ENCODE measurements at regions not wholly inside any gene's neighbourhood (a gene's known extent, or its start where the extent isn't known, plus 50 kb on each side); places are given as distances from the start of the nearest gene placed in this dataset.

GRCh38 chr1:177849579-177850290 lies 120.1 kb downstream of the SEC16B start:
- ATAC-seq: no peak
- intact Hi-C loops (cut with DNase I): loop anchor here (10.0 kb wide), 1 partner anchor 75 kb away; no protein-coding TSS in a partner anchor

GRCh38 chr1:177849130-177849529 lies 120.7 kb downstream of the SEC16B start:
- no peak for ATAC-seq
- no peak for DNase-seq (ENCODE audit: missing footprints)
- intact Hi-C loops (cut with DNase I): no loop called here

More at GRCh38 chr1:177849579-177850290, 120.1 kb downstream of the SEC16B start:
- DNase-seq (ENCODE audit: missing footprints): no peak

GRCh38 chr1:177848577-177848976 lies 121.3 kb downstream of the SEC16B start:
- intact Hi-C loops (cut with DNase I): no loop called here
- DNase-seq (ENCODE audit: missing footprints) (no peak), ATAC-seq (no peak)

- ATAC-seq (no peak), DNase-seq (ENCODE audit: missing footprints) (no peak)
- intact Hi-C loops (cut with DNase I): no loop called here
These were observed 122.0 kb downstream of the SEC16B start for GRCh38 chr1:177847843-177848242.

- intact Hi-C loops (cut with DNase I): no loop called here
- ATAC-seq (no peak), DNase-seq (ENCODE audit: missing footprints) (no peak)
These were observed 130.9 kb downstream of the SEC16B start for GRCh38 chr1:177838907-177839485.

GRCh38 chr1:177833631-177834030 lies 136.2 kb downstream of the SEC16B start:
- no peak for DNase-seq (ENCODE audit: missing footprints)
- no peak for ATAC-seq
- intact Hi-C loops (cut with DNase I): no loop called here

- DNase-seq (ENCODE audit: missing footprints) (no peak), ATAC-seq (no peak)
- intact Hi-C loops (cut with DNase I): no loop called here
These were observed 139.2 kb downstream of the SEC16B start for GRCh38 chr1:177830531-177831135.

- no peak for ATAC-seq
- no peak for DNase-seq (ENCODE audit: missing footprints)
- intact Hi-C loops (cut with DNase I): no loop called here
These were observed 144.5 kb downstream of the SEC16B start for GRCh38 chr1:177825276-177825901.

- intact Hi-C loops (cut with DNase I): no loop called here
- DNase-seq (ENCODE audit: missing footprints) (no peak), ATAC-seq (no peak)
These were observed 145.3 kb downstream of the SEC16B start for GRCh38 chr1:177824508-177824982.

GRCh38 chr1:177820213-177820612 lies 149.6 kb downstream of the SEC16B start:
- no peak for DNase-seq (ENCODE audit: missing footprints)
- ATAC-seq: no peak
- intact Hi-C loops (cut with DNase I): no loop called here

- intact Hi-C loops (cut with DNase I): no loop called here
- DNase-seq (ENCODE audit: missing footprints): no peak
- no peak for ATAC-seq
These were observed 151.7 kb downstream of the SEC16B start for GRCh38 chr1:177817937-177818875.

GRCh38 chr1:177812650-177813049 lies 157.2 kb downstream of the SEC16B start:
- DNase-seq (ENCODE audit: missing footprints): no peak
- intact Hi-C loops (cut with DNase I): no loop called here
- no peak for ATAC-seq

- DNase-seq (ENCODE audit: missing footprints) (no peak), ATAC-seq (no peak)
- intact Hi-C loops (cut with DNase I): no loop called here
These were observed 157.7 kb downstream of the SEC16B start for GRCh38 chr1:177812144-177812543.

GRCh38 chr1:177811429-177811828 lies 158.4 kb downstream of the SEC16B start:
- DNase-seq (ENCODE audit: missing footprints): no peak
- ATAC-seq: peak; percentile 28
- intact Hi-C loops (cut with DNase I): no loop called here

- DNase-seq (ENCODE audit: missing footprints) (no peak), ATAC-seq (no peak)
- intact Hi-C loops (cut with DNase I): no loop called here
These were observed 160.0 kb downstream of the SEC16B start for GRCh38 chr1:177809819-177810218.

GRCh38 chr1:177802304-177802703 lies 167.6 kb downstream of the SEC16B start:
- ATAC-seq: no peak

GRCh38 chr1:177801790-177802189 lies 168.1 kb downstream of the SEC16B start:
- intact Hi-C loops (cut with DNase I): no loop called here
- ATAC-seq (no peak), DNase-seq (ENCODE audit: missing footprints) (no peak)

More at GRCh38 chr1:177802304-177802703, 167.6 kb downstream of the SEC16B start:
- no peak for DNase-seq (ENCODE audit: missing footprints)
- intact Hi-C loops (cut with DNase I): no loop called here

GRCh38 chr1:177800400-177801088 lies 169.3 kb downstream of the SEC16B start:
- ATAC-seq (no peak), DNase-seq (ENCODE audit: missing footprints) (no peak)
- intact Hi-C loops (cut with DNase I): no loop called here
